Stromal cell of bone marrow (primary cell): ENCODE measurements at regions not wholly inside any gene's neighbourhood (a gene's known extent, or its start where the extent isn't known, plus 50 kb on each side); places are given as distances from the start of the nearest gene placed in this dataset.
A peak's percentile ranks its signal among the peaks of the same experiment; 100 is the strongest.
"Not testable (repeated sequence)": the region's sequence is repeated elsewhere in the genome, so short reads cannot be mapped to it uniquely, and the experiment has no call there.

ENCODE experiments used
- DNase-seq: peaks from one replicate; pipeline ENCODE4 v3.0.0-alpha.2; 2012; ENCODE audit warnings: low read depth

GRCh38 chr1:233790121-233790520 is 114.4 kb upstream of the SLC35F3 start:
- DNase-seq = no peak

- peak; percentile 27 for DNase-seq
Observed at GRCh38 chr1:233790662-233791371, 113.7 kb upstream of the SLC35F3 start.

DNA sequence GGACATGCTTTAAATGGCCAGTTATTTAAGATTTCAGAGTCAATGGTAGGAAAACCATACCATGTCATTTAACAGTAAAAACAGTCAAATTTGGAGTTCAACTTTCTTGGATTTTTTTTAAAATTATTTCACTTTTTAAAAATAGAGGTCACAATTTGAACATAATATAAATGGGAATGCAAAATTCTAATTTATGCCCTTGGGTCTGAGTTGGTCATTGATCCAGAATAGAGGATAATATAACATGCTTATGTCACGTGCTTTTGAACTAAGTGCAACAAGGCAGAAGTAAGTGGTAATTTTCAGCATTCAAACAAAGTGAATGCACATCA is 113.1 kb upstream of the SLC35F3 start:
- no peak for DNase-seq

DNA sequence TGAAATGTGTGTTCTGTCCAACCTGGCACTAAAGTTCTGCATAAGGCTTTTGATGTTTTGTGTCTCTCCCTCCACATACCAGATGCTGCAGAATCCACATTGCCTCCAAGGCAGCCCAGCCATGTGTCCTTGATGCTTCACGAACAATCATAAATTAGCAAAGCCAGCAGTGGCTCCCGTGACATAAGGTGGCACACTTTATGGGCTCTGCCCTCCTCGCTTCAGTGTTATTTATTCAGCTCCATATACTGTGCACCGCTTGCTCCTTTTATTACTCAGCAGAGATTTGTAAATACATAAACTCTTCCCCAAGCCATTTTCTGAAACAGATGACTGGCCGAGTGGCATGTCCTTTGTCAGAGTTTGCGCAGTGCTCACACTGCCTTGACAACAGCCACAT is 112.8 kb upstream of the SLC35F3 start:
- DNase-seq = no peak

GRCh38 chr1:233794863-233795262 is 109.6 kb upstream of the SLC35F3 start:
- DNase-seq = no peak

DNA sequence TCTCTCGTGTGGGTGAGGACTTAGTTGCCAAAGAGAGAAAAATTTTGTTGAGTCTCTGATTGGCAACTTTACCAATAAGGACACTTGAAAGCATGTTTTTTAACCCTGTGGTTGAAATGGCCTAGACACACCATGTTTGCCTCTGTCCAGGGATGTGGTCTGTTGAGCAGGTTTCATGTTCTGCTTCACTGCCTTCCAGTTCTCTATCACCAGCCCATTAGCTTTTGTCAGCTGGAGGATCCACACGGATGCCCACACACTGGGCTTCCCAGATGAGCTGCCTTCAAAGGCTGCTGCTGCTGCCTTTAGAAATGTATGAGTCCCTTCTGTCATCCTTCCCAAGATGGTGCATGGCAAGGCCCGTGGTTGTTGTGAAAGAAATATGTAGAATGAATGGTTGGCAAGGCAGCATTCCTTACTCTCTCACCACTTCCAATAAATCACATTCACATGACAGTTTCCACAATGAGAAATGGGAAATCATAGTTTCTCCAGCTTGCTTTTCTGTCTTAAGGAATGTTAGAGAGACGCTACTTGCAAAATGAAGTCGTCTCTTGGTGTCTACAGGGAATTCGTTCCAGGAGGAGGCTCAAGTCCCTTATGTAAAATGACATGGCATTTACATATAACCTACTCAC is 108.2 kb upstream of the SLC35F3 start:
- DNase-seq = no peak

DNA sequence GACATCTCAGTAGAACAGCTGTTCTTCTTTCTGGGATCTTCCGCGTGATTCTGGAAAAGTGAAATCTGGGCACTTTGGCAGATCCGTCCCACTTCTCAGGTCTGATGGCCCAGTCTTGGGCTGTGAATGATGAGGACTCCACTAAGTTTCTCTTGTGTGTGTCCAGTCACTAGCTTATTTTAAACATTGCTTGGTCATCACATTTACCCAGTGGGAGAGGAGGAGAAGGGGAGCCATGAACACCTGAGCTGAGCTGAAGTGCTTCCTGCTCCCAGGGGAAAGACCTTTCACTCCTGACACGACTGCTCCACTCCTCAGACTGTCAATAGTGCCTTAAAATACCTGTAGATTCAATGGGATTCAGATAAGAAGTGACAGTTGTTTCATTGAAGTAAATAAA is 101.9 kb upstream of the SLC35F3 start:
- DNase-seq = no peak

GRCh38 chr1:233805786-233806185 is 98.7 kb upstream of the SLC35F3 start:
- no peak for DNase-seq

GRCh38 chr1:233815357-233815756 is 89.1 kb upstream of the SLC35F3 start:
- no peak for DNase-seq

DNA sequence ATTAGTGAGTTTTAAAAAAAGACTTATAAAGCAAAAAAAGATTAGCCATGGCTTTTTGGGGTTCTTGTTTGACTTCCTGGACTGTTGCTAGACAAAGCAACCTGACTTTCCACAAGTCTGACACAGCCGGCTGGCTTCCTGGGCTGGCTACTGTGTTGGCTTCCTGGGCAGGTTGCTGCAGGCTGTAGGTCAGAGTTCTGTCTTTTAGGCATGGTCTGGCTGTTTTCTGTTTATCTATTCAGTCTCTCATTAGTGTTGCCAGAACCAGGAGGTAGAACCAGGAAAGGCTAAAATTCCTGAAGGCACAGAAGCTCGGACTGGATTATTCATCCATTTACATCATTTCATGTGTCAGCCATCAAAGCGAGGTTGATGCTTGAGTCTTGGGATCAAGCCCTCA is 88.6 kb upstream of the SLC35F3 start:
- no peak for DNase-seq

DNA sequence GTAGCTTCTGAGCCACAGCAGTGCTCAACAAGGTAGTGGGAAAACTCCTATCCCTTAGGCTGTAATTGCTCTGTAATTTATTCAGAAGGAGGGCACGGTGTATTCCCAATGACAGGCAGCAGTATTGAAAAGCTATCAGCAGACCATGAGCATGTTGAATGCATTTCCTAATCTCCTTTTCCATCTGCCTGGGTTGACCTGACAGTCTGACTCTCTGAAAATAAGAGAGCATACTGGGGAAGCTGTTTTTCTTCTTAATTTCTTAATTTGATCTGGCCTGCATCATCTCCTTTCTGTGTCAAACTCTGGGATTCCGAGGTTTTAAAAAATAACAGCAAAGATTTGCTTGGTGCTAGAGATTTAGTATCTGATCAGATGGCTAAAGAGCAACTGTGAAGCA is 88.1 kb upstream of the SLC35F3 start:
- DNase-seq = no peak

DNA sequence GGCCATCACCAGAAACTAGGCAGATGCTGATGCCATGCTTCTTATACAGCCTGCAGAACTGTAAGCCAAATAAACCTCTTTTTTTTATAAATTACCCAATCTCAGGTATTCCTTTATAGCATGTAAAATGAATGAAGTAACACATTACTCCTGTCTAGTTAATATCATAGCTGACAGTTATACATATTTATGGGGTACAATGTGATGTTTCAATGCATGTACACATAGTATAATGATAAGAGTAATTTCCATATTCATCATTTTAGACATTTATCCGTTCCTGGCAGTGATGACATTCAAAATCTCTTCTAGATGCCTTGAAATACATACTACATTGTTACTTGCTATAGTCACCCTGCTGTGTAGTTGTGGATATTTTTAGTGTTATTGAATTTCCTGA is 85.4 kb upstream of the SLC35F3 start:
- DNase-seq = no peak

- not testable (repeated sequence) for DNase-seq
Observed at GRCh38 chr1:233824179-233824578, 80.3 kb upstream of the SLC35F3 start.

GRCh38 chr1:233827937-233828336 is 76.5 kb upstream of the SLC35F3 start:
- DNase-seq = not testable (repeated sequence)

- no peak for DNase-seq
Observed at GRCh38 chr1:233828480-233828879, 76.0 kb upstream of the SLC35F3 start.

GRCh38 chr1:233834609-233835008 is 69.9 kb upstream of the SLC35F3 start:
- no peak for DNase-seq

GRCh38 chr1:233838207-233838606 is 66.3 kb upstream of the SLC35F3 start:
- DNase-seq = not testable (repeated sequence)

DNA sequence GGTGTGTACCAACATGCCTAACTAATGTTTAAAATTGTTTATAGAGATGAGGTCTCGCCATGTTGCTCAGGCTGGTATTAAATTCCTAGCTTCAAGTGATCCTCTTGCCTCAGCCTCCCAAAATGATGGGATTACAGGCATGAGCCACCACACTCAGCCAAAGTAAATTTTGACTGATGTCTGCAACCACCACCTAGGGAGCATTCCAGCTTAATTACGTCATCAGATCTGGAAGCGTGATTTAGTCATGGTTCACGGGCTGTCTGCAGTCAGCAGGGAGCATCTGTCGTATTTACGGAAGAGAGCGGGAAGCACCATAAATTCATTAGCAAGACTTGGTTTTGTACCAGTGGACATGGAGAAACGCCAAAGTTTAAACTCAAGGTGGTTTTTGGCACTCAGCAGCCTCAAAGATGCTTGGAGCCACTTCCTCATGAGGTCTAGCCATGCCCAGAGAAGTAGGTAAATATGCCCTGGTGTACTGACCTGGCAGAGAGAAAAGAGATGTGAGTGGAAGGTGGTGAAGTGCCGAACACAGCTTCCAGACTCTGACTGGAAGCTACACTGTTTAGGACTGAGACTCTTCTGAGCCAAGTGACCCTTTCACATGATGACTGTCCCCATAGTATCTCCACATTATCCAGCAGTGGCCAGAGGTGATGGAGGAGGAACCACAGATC is 60.8 kb upstream of the SLC35F3 start:
- DNase-seq = no peak

GRCh38 chr1:233844275-233844674 is 60.2 kb upstream of the SLC35F3 start:
- DNase-seq = no peak

DNA sequence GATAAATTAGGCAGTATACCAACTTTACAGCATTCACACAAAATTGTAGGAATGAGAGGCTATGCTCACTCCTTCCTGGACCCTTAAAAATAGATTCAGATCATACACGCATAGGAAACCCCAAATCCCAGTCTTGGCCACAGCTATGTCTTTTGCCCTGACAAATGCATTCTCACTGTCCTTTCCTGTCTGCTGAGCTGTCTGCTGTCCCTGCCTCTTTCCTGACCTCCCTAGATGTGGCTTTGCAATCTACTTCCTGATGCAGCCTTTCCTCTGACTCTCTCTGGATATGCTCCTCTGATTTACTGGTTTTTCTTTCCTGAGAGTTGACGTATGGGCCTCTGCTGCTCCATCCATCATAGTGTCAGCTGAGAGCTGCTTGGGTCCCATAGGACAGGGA is 59.8 kb upstream of the SLC35F3 start:
- no peak for DNase-seq
